Uterus (tissue), 3 donors: ENCODE measurements at regions not wholly inside any gene's neighbourhood (a gene's known extent, or its start where the extent isn't known, plus 50 kb on each side); places are given as distances from the start of the nearest gene placed in this dataset.

Experiments used
- DNase-seq, 2 donors: peaks; one replicate each; pipeline ENCODE4 v3.0.0-alpha.2; 2019 to 2020
- H3K27ac ChIP-seq, 2 donors: fragments of 200-600 bp; sonication (generic); 1 replicate in 1 of 2; 2 replicates in 1 of 2; pipeline ENCODE4 v1.5.1; 2016 to 2018
- H3K27me3 ChIP-seq, 2 donors: fragments of 200-600 bp; sonication (generic); one replicate each; pipeline ENCODE4 v1.5.1; 2018 to 2019; ENCODE audit warnings: control low read depth in 1 of 2
- H3K36me3 ChIP-seq, 2 donors: fragments of 200-600 bp; sonication (generic); one replicate each; pipeline ENCODE4 v1.5.1; 2019; ENCODE audit warnings: control low read depth in 1 of 2
- H3K4me1 ChIP-seq, 2 donors: fragments of 200-600 bp; sonication (generic); one replicate each; pipeline ENCODE4 v1.5.1; 2018 to 2019; ENCODE audit warnings: control low read depth in 1 of 2
- H3K4me3 ChIP-seq, 2 donors: fragments of 200-600 bp; sonication (generic); 1 replicate in 1 of 2; 2 replicates in 1 of 2; pipeline ENCODE4 v1.5.1; 2018 to 2019; ENCODE audit warnings: mild to moderate bottlenecking in 1 of 2
- H3K9me3 ChIP-seq, 2 donors: fragments of 200-600 bp; sonication (generic); one replicate each; pipeline ENCODE4 v1.5.1; 2019; ENCODE audit warnings: control low read depth in 1 of 2
- CTCF ChIP-seq, 4 experiments: fragments of 200-600 bp in 2 of 4; fragments of 450-650 bp in 2 of 4; sonication (generic) in 2 of 4; IDR thresholded peaks; one replicate each; pipeline ENCODE4 v1.5.1; 2016 to 2019; ENCODE audit warnings: antibody characterized with exemption in 4 of 4, mild to moderate bottlenecking in 2 of 4, moderate library complexity in 1 of 4
- POLR2A ChIP-seq, 2 donors: fragments of 450-650 bp; IDR thresholded peaks; one replicate each; pipeline ENCODE4 v1.6.1; 2016; ENCODE audit warnings: antibody characterized with exemption in 2 of 2, mild to moderate bottlenecking in 1 of 2, moderate library complexity in 1 of 2
- intact Hi-C: fragments of 100-400 bp; cut with DNase I; formaldehyde crosslinking; loops from one replicate; pipeline ENCODE4 v1.15.1; 2023; ENCODE audit warnings: low total_unique reads
- donor health status: DM: yes; HTN: yes; CAD: no.

DNA sequence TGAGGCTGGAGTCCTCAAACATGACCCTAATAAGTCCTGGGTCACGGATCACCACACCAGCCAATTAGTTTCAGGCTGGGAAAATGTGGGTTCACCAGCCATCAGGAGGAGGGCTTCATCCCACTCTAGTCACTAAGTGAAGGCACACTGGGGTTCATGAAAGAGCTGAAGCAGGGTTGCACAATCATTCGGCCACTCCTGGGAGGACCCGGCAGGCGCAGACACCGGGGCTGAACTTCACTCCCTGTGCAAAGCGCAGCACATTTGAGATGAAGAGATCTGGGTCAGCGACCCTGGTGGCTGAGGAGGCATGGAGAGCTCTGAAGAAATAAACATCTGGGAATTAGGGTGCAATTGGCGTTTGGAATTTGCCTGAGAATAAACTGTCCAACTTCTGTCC is 684.4 kb upstream of the SALL3 start:
- H3K27me3 ChIP-seq = peaks cover 0 to 5% of the 10 kb centered on the region in 2 donors
- H3K4me1 ChIP-seq = peaks cover 0 to 4% of the 10 kb centered on the region in 2 donors
- no peaks in the 10 kb centered on the region for H3K36me3 ChIP-seq
- no peaks in the 10 kb centered on the region for H3K9me3 ChIP-seq
- no peak overlapping the region for H3K4me3 ChIP-seq
- intact Hi-C loops = no loop called here
- no peak overlapping the region for H3K27ac ChIP-seq
- TF ChIP-seq CTCF (IDR thresholded peaks at IDR 0.05) (no peak), POLR2A (IDR thresholded peaks at IDR 0.05) (no peak)
- DNase-seq = no peak

GRCh38 chr18:78296166-78296565 is 683.5 kb upstream of the SALL3 start:
- no peak overlapping the region for H3K4me3 ChIP-seq
- TF ChIP-seq POLR2A (IDR thresholded peaks at IDR 0.05) (no peak), CTCF (IDR thresholded peaks at IDR 0.05) (no peak)
- no peak for DNase-seq
- H3K36me3 ChIP-seq = no peaks in the 10 kb centered on the region
- H3K27me3 ChIP-seq = peaks cover 0 to 5% of the 10 kb centered on the region in 2 donors
- H3K27ac ChIP-seq = no peak overlapping the region
- intact Hi-C loops = no loop called here
- peaks cover 0 to 4% of the 10 kb centered on the region in 2 donors for H3K4me1 ChIP-seq
- H3K9me3 ChIP-seq = no peaks in the 10 kb centered on the region

DNA sequence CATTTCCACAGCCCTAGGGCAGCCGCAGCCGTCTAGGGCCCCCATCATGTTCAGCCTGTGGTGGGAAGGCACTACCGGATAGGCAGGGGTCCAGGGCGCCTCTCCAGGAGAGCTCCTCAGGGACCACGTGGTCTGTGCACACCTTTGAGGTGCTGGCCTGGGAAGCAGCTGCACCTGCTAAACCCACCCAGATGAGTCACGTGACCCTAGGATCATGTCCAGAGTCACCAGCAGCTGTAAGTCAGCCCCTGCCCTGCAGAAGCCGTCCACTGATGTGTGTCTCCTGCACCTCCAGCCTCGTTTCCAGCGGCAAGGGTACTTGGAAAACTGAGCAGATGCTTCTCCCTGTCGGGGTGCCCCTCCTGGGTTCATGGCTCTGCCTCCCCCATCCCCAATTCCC is 682.6 kb upstream of the SALL3 start:
- DNase-seq = no peak
- H3K4me3 ChIP-seq = no peak overlapping the region
- intact Hi-C loops = no loop called here
- H3K4me1 ChIP-seq = peaks cover 0 to 4% of the 10 kb centered on the region in 2 donors
- no peak overlapping the region for H3K27ac ChIP-seq
- H3K36me3 ChIP-seq = no peaks in the 10 kb centered on the region
- H3K9me3 ChIP-seq = no peaks in the 10 kb centered on the region
- H3K27me3 ChIP-seq = peaks cover 0 to 5% of the 10 kb centered on the region in 2 donors
- TF ChIP-seq POLR2A (IDR thresholded peaks at IDR 0.05) = no peak
- TF ChIP-seq CTCF (IDR thresholded peaks at IDR 0.05) = no peak

GRCh38 chr18:78303519-78304191 is 676.0 kb upstream of the SALL3 start:
- no peak for DNase-seq
- H3K9me3 ChIP-seq = no peaks in the 10 kb centered on the region
- intact Hi-C loops = no loop called here
- H3K27me3 ChIP-seq = no peaks in the 10 kb centered on the region
- no peaks in the 10 kb centered on the region for H3K36me3 ChIP-seq
- H3K4me3 ChIP-seq = no peak overlapping the region
- TF ChIP-seq CTCF (IDR thresholded peaks at IDR 0.05) (no peak), POLR2A (IDR thresholded peaks at IDR 0.05) (no peak)
- H3K27ac ChIP-seq = no peak overlapping the region
- H3K4me1 ChIP-seq = no peaks in the 10 kb centered on the region

DNA sequence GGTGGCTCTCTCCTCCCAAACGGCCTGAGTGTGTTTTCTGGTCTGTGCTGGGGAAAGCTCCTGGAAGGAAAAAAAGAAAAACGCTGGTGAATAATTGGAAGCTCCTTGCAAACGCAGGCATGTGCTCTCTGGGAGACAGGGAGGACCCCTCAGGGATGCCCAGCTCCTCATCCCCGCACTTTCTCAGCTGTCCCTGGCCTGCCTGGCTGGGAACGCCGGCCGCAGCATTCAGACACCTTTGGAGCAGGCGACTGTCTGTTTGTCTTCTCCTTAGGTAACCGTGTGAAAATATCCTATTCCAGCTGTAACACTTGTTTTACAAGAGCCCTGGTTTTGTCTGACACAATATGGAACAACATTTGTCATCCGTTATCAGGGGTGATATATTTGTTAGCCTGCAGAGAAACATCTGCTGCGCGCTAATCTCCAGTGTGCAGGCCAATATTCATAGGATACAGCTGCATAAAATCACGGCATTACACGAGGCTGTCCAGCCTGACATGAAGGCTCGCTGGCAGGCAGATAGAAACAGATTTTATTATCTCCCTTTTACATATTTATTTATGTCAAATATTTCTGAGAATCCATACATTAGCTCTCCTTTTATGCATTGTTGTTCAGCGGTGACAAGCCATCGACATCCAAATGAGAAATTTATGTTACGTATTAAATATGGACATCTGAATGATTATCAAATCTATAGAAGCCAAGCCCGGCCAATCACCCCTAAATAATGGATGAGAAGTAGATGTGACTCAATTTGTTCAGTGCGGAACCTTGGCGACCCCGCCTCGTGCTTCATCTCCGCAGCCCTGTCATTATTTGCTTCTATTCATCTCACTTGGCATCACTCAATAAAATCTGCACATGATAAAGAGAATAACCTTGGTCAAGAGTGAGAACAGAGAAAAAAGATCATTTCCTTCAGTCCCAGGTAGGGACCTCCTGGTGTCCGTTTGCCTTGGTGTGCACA is 675.1 kb upstream of the SALL3 start:
- TF ChIP-seq CTCF (IDR thresholded peaks at IDR 0.05) (no peak), POLR2A (IDR thresholded peaks at IDR 0.05) (no peak)
- no peaks in the 10 kb centered on the region for H3K36me3 ChIP-seq
- H3K9me3 ChIP-seq = no peaks in the 10 kb centered on the region
- no peaks in the 10 kb centered on the region for H3K4me1 ChIP-seq
- intact Hi-C loops = no loop called here
- no peaks in the 10 kb centered on the region for H3K27me3 ChIP-seq
- H3K27ac ChIP-seq = no peak overlapping the region
- no peak overlapping the region for H3K4me3 ChIP-seq
- DNase-seq = no peak
